Stimulated activated CD8-positive, alpha-beta memory T cell treated with anti-CD3 and anti-CD28 coated beads, Interleukin-4, amount 100 ng/mL, for 24 hours (primary cell): ENCODE measurements at regions not wholly inside any gene's neighbourhood (a gene's known extent, or its start where the extent isn't known, plus 50 kb on each side); places are given as distances from the start of the nearest gene placed in this dataset.
"Not testable (repeated sequence)": the region's sequence is repeated elsewhere in the genome, so short reads cannot be mapped to it uniquely, and the experiment has no call there.

Experiments used
- DNase-seq: peaks from one replicate; pipeline ENCODE4 v3.0.0-alpha.2; 2020; ENCODE audit warnings: low read depth

GRCh38 chr16:88148078-88148477, 196.8 kb downstream of the BANP start:
- DNase-seq: not testable (repeated sequence)

GRCh38 chr16:88148682-88149081, 197.4 kb downstream of the BANP start:
- DNase-seq: not testable (repeated sequence)

- DNase-seq: not testable (repeated sequence)
These were observed 197.9 kb downstream of the BANP start for GRCh38 chr16:88149158-88149603.

GRCh38 chr16:88149663-88150062, 198.4 kb downstream of the BANP start:
- not testable (repeated sequence) for DNase-seq

- not testable (repeated sequence) for DNase-seq
These were observed 199.4 kb downstream of the BANP start for GRCh38 chr16:88150456-88151128.

GRCh38 chr16:88151129-88151499, 199.9 kb downstream of the BANP start:
- DNase-seq: not testable (repeated sequence)

- DNase-seq: not testable (repeated sequence)
These were observed 200.9 kb downstream of the BANP start for GRCh38 chr16:88151859-88152843.

- DNase-seq: not testable (repeated sequence)
These were observed 201.6 kb downstream of the BANP start for GRCh38 chr16:88152879-88153278.

GRCh38 chr16:88153516-88153915, 202.3 kb downstream of the BANP start:
- not testable (repeated sequence) for DNase-seq

- DNase-seq: not testable (repeated sequence)
These were observed 203.7 kb downstream of the BANP start for GRCh38 chr16:88154886-88155285.

- DNase-seq: not testable (repeated sequence)
These were observed 204.4 kb downstream of the BANP start for GRCh38 chr16:88155681-88156080.

- not testable (repeated sequence) for DNase-seq
These were observed 205.5 kb downstream of the BANP start for GRCh38 chr16:88156640-88157283.

- not testable (repeated sequence) for DNase-seq
These were observed 206.5 kb downstream of the BANP start for GRCh38 chr16:88157686-88158085.

GRCh38 chr16:88158256-88159045, 207.2 kb downstream of the BANP start:
- not testable (repeated sequence) for DNase-seq

GRCh38 chr16:88159046-88159896, 208.0 kb downstream of the BANP start:
- not testable (repeated sequence) for DNase-seq

GRCh38 chr16:88159897-88160335, 208.7 kb downstream of the BANP start:
- not testable (repeated sequence) for DNase-seq

- DNase-seq: not testable (repeated sequence)
These were observed 210.0 kb downstream of the BANP start for GRCh38 chr16:88161191-88161590.

GRCh38 chr16:88161623-88162275, 210.5 kb downstream of the BANP start:
- DNase-seq: not testable (repeated sequence)

- DNase-seq: not testable (repeated sequence)
These were observed 211.5 kb downstream of the BANP start for GRCh38 chr16:88162778-88163177.
